ENCODE measurements at regions not wholly inside any gene's neighbourhood (a gene's known extent, or its start where the extent isn't known, plus 50 kb on each side); places are given as distances from the start of the nearest gene placed in this dataset.
A peak's percentile ranks its signal among the peaks of the same experiment; 100 is the strongest.

DNA sequence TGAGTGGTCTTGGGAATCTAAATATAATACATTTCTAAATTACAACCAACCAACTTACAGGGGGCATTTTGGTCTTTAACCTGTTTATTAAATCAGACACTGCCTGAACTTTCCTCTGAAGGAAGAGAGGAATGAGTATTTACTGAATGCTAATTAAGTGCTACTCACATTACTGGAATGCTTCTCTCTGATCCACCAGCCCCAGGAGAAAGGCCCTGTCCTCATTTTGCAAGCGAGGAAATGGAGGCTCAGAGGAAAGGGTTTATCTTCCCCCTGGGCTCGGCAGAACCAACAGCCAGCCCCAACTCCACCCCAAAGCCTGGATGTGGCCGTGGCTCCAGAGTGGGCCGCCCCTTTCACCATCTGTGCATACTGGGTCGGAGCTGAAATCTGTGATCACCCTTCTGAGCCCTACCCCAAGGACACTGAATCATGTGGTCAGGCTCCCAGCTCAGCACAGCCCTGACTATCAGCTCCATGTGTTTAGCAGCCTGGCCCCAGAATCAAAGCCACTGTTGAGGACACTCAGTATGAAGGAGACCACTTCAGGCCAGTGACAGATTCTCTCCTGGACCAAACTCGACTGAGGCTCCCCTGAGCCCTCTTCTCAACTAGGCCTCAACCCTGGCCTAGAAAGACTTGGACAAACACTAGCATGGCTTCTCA, 56.7 kb upstream of the ENPP6 start:
- Histone ChIP-seq H3K36me3 (ENCODE audit: control insufficient read depth in 2 of 2, insufficient read depth in 2 of 2, low read length in 1 of 2) (no peaks in the 10 kb centered on the region), H3K4me1 (ENCODE audit: control insufficient read depth in 2 of 2, insufficient read depth in 2 of 2, low read length in 1 of 2) (no peaks in the 10 kb centered on the region), H3K27ac (ENCODE audit: low read depth in 2 of 2, low read length in 1 of 2) (no peak overlapping the region), H3K4me3 (ENCODE audit: low read depth in 1 of 2, low read length in 2 of 2) (no peak overlapping the region), H3K9me3 (ENCODE audit: control insufficient read depth in 2 of 2, insufficient read depth in 1 of 2, low read depth in 1 of 2, low read length in 1 of 2) (peaks cover 0 to 3% of the 10 kb centered on the region in 2 donors), H3K27me3 (ENCODE audit: control insufficient read depth in 1 of 2, insufficient read depth in 2 of 2, low read length in 2 of 2) (no peaks in the 10 kb centered on the region)
- WGBS, 2 donors, result 80 to 85% methylated on average over 6 of the region's 6 CpGs

DNA sequence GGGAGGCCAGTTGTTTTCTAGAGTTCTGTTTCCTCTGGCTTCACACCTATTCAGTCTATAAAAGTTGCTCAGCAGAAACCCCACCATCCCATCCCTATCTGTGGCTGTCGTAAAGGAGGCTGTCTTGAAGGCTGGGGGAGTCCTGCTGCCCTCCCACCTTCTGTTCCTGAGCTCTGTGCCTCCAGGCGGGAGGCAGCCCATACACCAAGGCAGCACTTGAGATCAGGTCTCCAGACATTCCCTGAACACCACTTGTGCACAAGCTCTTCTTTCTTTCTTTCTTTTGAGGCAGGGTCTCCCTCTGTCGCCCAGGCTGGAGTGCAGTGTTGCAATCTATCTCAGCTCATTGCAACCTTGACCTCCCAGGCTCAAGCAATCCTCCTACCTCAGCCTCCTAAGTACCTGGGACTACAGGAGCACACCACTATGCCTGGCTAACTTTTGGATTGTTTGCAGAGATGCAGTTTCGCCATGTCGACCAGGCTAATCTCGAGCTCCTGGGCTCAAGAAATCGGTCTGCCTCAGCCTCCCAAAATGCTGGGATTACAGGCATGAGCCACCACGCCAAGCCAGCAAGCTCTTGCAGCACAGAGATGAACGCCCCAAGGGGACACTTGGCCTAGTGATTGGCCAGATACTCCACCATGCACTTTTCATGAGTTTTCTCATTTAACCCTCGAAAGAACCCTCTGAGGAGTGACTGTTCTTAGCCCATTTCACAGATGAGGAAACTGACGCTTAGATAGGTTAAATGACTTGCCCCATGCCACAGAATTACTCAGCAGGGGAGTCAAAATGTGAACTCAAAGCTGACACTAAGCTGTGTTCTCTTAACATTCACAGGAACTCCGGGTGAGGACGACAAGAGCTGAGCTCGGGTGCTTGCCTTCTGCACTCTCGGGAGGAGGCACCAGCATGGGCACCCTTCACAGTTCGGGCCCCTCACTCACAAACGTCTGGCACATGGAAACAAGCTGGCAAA, 55.8 kb upstream of the ENPP6 start:
- Histone ChIP-seq H3K4me3 (ENCODE audit: low read depth in 1 of 2, low read length in 2 of 2) (no peak overlapping the region), H3K27ac (ENCODE audit: low read depth in 2 of 2, low read length in 1 of 2) (no peak overlapping the region), H3K4me1 (ENCODE audit: control insufficient read depth in 2 of 2, insufficient read depth in 2 of 2, low read length in 1 of 2) (no peaks in the 10 kb centered on the region), H3K9me3 (ENCODE audit: control insufficient read depth in 2 of 2, insufficient read depth in 1 of 2, low read depth in 1 of 2, low read length in 1 of 2) (peaks cover 0 to 3% of the 10 kb centered on the region in 2 donors), H3K36me3 (ENCODE audit: control insufficient read depth in 2 of 2, insufficient read depth in 2 of 2, low read length in 1 of 2) (no peaks in the 10 kb centered on the region), H3K27me3 (ENCODE audit: control insufficient read depth in 1 of 2, insufficient read depth in 2 of 2, low read length in 2 of 2) (no peaks in the 10 kb centered on the region)
- 78 to 82% methylated on average over 17 of the region's 17 CpGs for WGBS, 2 donors

DNA sequence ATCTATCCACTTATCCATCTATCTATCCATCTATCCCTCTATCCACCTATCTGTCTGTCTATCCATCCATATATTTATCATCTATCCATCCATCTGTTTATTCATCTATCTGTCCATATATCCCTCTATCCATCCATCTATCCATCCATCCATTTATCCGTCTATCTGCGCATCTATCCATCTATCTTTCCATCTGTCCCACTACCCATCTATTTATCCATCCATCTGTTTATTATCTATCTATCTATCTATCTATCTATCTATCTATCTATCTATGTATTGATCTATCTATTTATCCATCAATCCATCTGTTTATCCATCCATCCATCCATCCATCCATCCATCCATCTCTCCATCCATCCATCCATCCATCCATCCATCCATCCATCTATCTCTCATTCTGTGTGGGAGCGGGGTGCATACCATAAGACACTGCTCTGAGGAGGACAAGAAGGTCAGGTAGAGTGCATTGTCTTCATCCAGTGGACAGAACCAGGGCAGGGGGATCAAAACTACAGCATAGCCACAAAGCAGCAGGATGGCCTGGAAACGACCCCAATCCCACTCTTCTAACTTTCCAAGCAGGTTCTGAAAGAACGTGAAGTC, 53.2 kb upstream of the ENPP6 start:
- Histone ChIP-seq H3K4me3 (ENCODE audit: low read depth in 1 of 2, low read length in 2 of 2) (no peak overlapping the region), H3K27ac (ENCODE audit: low read depth in 2 of 2, low read length in 1 of 2) (no peak overlapping the region), H3K27me3 (ENCODE audit: control insufficient read depth in 1 of 2, insufficient read depth in 2 of 2, low read length in 2 of 2) (no peaks in the 10 kb centered on the region), H3K9me3 (ENCODE audit: control insufficient read depth in 2 of 2, insufficient read depth in 1 of 2, low read depth in 1 of 2, low read length in 1 of 2) (no peaks in the 10 kb centered on the region), H3K4me1 (ENCODE audit: control insufficient read depth in 2 of 2, insufficient read depth in 2 of 2, low read length in 1 of 2) (peaks cover 0 to 3% of the 10 kb centered on the region in 2 donors), H3K36me3 (ENCODE audit: control insufficient read depth in 2 of 2, insufficient read depth in 2 of 2, low read length in 1 of 2) (no peaks in the 10 kb centered on the region)
- WGBS, 2 donors, result 88 to 95% methylated on average over 5 of the region's 5 CpGs

DNA sequence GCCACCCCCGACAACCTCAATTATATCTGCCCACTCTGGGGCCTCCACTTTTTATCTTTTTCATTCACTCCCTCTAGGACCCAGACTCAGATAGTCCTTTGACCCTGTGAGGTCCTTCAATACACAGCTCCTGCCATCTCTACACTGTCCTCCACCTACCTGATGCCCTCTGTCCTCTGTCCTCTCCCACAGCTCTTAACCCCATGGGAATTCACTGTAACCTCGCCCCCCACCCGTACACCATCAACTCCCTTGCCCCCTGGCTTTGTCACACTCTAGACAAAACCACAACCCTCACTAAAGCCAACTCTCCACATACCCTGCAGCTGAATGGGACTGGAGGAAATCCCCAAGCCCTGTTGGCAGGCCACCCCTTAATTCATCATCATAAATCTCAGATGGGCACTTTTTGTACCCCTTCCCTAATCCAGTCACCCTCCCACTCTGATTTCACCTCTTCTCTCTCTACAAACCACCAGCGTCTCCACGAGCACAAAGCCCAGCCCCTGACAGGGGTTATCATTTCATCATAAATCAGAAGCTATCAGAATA, 52.3 kb upstream of the ENPP6 start:
- no peaks in the 10 kb centered on the region for H3K9me3 ChIP-seq (ENCODE audit: control insufficient read depth in 2 of 2, insufficient read depth in 1 of 2, low read depth in 1 of 2, low read length in 1 of 2)
- no peak overlapping the region for H3K4me3 ChIP-seq (ENCODE audit: low read depth in 1 of 2, low read length in 2 of 2)
- WGBS, 2 donors, result 57 to 71% methylated on average over 5 of the region's 5 CpGs
- no peak overlapping the region for H3K27ac ChIP-seq (ENCODE audit: low read depth in 2 of 2, low read length in 1 of 2)
- peaks cover 0 to 3% of the 10 kb centered on the region in 2 donors for H3K4me1 ChIP-seq (ENCODE audit: control insufficient read depth in 2 of 2, insufficient read depth in 2 of 2, low read length in 1 of 2)
- H3K27me3 ChIP-seq (ENCODE audit: control insufficient read depth in 1 of 2, insufficient read depth in 2 of 2, low read length in 2 of 2), result no peaks in the 10 kb centered on the region
- no peaks in the 10 kb centered on the region for H3K36me3 ChIP-seq (ENCODE audit: control insufficient read depth in 2 of 2, insufficient read depth in 2 of 2, low read length in 1 of 2)

DNA sequence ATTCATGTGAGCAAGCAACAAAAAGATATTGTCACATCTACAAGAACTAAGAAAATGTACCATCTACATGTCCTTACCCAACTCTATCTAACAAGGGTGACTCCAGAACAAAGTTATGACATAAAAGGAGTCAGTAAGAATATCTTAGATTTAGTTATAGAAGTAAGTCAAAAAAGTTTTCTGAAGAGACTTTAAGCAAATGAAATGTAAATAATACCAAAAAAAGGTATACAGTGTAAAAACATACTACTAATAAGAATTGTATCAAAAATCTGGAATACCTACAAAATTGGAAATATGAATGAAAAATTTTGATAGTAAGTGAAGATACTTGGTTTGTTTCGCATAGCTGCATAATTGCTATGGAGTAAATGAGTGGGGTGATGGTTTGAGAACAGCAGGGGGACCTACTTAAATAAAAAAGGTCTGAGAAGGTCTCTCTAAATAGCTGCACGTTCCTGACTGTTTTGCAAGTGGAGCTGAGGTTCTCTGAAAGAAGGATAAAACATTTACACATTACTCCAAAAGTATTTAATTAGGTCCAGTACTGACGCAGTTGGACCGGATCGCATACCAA, 51.0 kb upstream of the ENPP6 start:
- 76 to 78% methylated on average over 5 of the region's 5 CpGs for WGBS, 2 donors
- Histone ChIP-seq H3K4me1 (ENCODE audit: control insufficient read depth in 2 of 2, insufficient read depth in 2 of 2, low read length in 1 of 2) (peaks cover 0 to 3% of the 10 kb centered on the region in 2 donors), H3K4me3 (ENCODE audit: low read depth in 1 of 2, low read length in 2 of 2) (no peak overlapping the region), H3K27me3 (ENCODE audit: control insufficient read depth in 1 of 2, insufficient read depth in 2 of 2, low read length in 2 of 2) (no peaks in the 10 kb centered on the region), H3K36me3 (ENCODE audit: control insufficient read depth in 2 of 2, insufficient read depth in 2 of 2, low read length in 1 of 2) (no peaks in the 10 kb centered on the region), H3K9me3 (ENCODE audit: control insufficient read depth in 2 of 2, insufficient read depth in 1 of 2, low read depth in 1 of 2, low read length in 1 of 2) (no peaks in the 10 kb centered on the region), H3K27ac (ENCODE audit: low read depth in 2 of 2, low read length in 1 of 2) (no peak overlapping the region)

DNA sequence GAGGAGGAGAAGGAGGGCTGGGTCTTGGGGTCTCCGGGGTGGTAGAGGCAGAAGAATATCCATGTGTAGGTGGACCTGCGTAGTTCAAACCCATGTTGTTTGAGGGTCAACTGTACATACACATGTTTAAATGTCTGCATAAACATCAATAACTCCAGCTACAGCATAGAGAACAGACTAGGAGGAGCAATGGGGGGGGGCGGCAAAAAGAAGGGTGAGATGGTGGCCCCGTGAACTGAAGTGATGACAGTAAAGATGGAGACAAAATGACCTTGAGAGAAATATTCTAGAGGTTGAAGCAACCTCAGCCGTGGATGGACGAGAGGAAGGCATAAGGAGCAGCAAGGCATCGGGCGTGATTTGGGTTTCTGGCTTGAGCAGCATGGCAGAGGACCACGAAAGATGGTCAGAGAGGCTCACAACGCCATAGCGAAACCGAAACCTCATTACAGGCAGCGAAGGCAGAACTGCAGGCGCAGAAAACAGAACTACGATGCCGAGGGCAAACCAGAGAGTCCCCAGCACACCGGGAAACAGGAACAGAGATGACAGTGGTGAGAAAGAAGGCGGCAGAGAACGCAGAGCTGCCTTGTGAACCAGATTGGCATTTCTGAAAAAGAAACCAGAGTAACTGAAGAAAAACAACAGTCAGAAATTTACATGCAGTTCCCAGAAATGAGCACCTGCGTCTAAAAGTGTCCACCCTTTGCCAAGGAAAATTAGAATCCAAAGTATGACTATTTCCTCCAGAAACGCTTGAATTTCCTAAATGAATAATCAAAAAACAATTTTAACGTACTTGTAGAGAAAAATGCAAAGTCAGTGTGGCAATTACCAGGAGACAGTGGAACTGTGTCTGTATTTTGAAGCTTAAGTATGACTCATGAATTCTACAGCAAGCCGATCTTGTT, 50.3 kb upstream of the ENPP6 start:
- no peaks in the 10 kb centered on the region for H3K27me3 ChIP-seq (ENCODE audit: control insufficient read depth in 1 of 2, insufficient read depth in 2 of 2, low read length in 2 of 2)
- H3K36me3 ChIP-seq (ENCODE audit: control insufficient read depth in 2 of 2, insufficient read depth in 2 of 2, low read length in 1 of 2), result no peaks in the 10 kb centered on the region
- H3K4me1 ChIP-seq (ENCODE audit: control insufficient read depth in 2 of 2, insufficient read depth in 2 of 2, low read length in 1 of 2), result peaks cover 0 to 3% of the 10 kb centered on the region in 2 donors
- peak overlapping the region; percentile 20 to 34 for H3K4me3 ChIP-seq (ENCODE audit: low read depth in 1 of 2, low read length in 2 of 2)
- WGBS, 2 donors, result 55 to 64% methylated on average over 23 of the region's 23 CpGs
- no peaks in the 10 kb centered on the region for H3K9me3 ChIP-seq (ENCODE audit: control insufficient read depth in 2 of 2, insufficient read depth in 1 of 2, low read depth in 1 of 2, low read length in 1 of 2)
- peak overlapping the region; percentile 57 to 76 for H3K27ac ChIP-seq (ENCODE audit: low read depth in 2 of 2, low read length in 1 of 2)
